ENCODE measurements at regions not wholly inside any gene's neighbourhood (a gene's known extent, or its start where the extent isn't known, plus 50 kb on each side); places are given as distances from the start of the nearest gene placed in this dataset.
A peak's percentile ranks its signal among the peaks of the same experiment; 100 is the strongest.

DNA sequence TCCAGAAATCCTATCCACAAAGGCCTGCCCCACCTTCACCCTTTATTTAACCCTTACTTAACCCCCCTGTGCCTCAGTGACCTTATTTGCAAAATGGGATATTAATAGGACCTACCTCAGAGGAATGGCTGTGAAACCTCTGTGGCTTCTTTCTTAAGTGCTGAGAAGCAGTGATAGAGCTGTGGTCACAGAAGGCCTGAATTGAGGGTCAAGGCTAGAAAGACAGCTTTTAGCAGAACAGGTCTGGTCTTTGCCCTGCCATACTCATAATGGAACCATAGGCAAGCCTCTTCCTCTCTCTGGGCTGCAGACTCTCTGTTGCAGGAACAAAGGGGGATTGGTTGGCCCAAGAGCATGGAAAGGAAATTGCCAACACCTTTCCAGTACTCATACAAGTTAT lies 63.5 kb upstream of the MAMLD1 start:
- no peak overlapping the region for H3K4me3 ChIP-seq
- H3K4me1 ChIP-seq: no peaks in the 10 kb centered on the region
- H3K27ac ChIP-seq: no peak overlapping the region
- intact Hi-C loops (cut with DNase I): no loop called here
- DNase-seq: no peak
- TF ChIP-seq POLR2A (IDR thresholded peaks at IDR 0.05): no peak
- TF ChIP-seq, protein P1, sequence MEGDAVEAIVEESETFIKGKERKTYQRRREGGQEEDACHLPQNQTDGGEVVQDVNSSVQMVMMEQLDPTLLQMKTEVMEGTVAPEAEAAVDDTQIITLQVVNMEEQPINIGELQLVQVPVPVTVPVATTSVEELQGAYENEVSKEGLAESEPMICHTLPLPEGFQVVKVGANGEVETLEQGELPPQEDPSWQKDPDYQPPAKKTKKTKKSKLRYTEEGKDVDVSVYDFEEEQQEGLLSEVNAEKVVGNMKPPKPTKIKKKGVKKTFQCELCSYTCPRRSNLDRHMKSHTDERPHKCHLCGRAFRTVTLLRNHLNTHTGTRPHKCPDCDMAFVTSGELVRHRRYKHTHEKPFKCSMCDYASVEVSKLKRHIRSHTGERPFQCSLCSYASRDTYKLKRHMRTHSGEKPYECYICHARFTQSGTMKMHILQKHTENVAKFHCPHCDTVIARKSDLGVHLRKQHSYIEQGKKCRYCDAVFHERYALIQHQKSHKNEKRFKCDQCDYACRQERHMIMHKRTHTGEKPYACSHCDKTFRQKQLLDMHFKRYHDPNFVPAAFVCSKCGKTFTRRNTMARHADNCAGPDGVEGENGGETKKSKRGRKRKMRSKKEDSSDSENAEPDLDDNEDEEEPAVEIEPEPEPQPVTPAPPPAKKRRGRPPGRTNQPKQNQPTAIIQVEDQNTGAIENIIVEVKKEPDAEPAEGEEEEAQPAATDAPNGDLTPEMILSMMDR (IDR thresholded peaks at IDR 0.05): no peak
- no peaks in the 10 kb centered on the region for H3K27me3 ChIP-seq
- H3K36me3 ChIP-seq: no peaks in the 10 kb centered on the region
- ATAC-seq: no peak
- H3K9me3 ChIP-seq: no peaks in the 10 kb centered on the region

DNA sequence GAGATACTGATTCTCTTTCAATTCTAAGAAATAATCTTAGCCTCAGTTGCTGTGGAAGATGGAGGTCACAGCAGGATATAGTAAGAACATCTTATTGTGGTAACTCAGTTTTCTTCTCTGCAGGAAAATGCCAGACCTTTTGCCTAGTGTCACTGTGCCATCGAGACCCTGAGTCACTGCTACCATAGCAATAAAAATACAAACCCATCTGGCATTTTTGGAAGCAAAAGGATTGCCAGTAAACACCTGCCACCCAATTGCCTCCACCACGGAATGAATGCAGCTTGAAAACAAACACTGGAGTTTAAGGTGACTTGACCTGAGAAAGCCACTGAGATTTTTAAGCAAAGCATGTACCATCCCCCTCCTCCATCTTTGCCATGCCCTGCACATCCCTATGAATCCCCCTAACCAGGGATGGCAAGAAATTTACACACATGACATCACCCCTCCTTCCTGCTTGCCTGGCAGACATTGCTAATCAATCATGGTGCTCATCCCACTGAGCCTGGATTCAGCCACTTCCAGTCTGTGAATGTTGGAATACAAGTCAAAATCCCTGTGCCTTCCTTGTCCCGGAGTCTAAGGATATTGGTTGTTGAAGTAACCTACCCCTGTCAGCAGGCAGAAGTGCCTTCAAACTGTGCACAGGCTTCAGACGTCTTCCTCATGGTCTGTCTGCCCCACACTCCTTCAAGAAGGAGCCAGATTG lies 59.6 kb upstream of the MAMLD1 start:
- no peak overlapping the region for H3K27ac ChIP-seq
- H3K4me3 ChIP-seq: no peak overlapping the region
- no peaks in the 10 kb centered on the region for H3K9me3 ChIP-seq
- no peaks in the 10 kb centered on the region for H3K4me1 ChIP-seq
- 31% methylated on average over 2 of the region's 4 CpGs for WGBS (ENCODE audit: insufficient coverage, low coverage, low lambda C conversion rate, missing lambda C conversion rate)
- TF ChIP-seq POLR2A (IDR thresholded peaks at IDR 0.05): no peak
- TF ChIP-seq, protein P1 (IDR thresholded peaks at IDR 0.05): no peak
- DNase-seq: no peak
- H3K36me3 ChIP-seq: no peaks in the 10 kb centered on the region
- intact Hi-C loops (cut with DNase I): no loop called here
- H3K27me3 ChIP-seq: no peaks in the 10 kb centered on the region
- no peak for ATAC-seq

DNA sequence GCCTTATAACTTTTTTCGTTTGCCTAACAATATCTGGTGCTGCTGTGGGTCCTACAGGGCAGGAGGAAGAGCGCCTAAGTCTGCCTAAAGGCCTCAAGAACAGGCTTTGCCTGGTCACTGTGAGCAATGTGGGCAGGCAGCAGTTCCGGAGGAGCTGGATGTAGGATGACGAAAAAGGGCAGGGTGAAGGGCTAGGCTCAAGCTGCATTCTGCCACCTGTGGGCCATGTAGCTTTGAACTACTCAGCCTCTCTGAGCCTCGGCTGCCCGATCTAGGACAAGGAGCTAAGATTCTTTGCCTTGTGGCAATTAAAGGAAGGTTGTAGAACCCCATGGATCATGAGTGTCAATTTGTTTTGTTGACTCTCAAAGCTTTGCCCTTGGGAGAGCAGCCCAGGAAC lies 57.1 kb upstream of the MAMLD1 start:
- WGBS (ENCODE audit: insufficient coverage, low coverage, low lambda C conversion rate, missing lambda C conversion rate): 73% methylated on average over 3 of the region's 6 CpGs
- Histone ChIP-seq H3K4me1 (no peaks in the 10 kb centered on the region), H3K27ac (no peak overlapping the region), H3K36me3 (no peaks in the 10 kb centered on the region), H3K27me3 (no peaks in the 10 kb centered on the region), H3K4me3 (no peak overlapping the region), H3K9me3 (no peaks in the 10 kb centered on the region)
- ATAC-seq (peak in 3 of 4 donors; percentile 20 to 41 (median 21)), DNase-seq (no peak)
- intact Hi-C loops (cut with DNase I): no loop called here
- TF ChIP-seq, protein P1 (IDR thresholded peaks at IDR 0.05): no peak
- no peak for TF ChIP-seq POLR2A (IDR thresholded peaks at IDR 0.05)

- no peak for DNase-seq
- WGBS (ENCODE audit: insufficient coverage, low coverage, low lambda C conversion rate, missing lambda C conversion rate): 67% methylated on average over 1 of the region's 4 CpGs
- ATAC-seq: no peak
- Histone ChIP-seq H3K36me3 (no peaks in the 10 kb centered on the region), H3K4me3 (no peak overlapping the region), H3K27me3 (no peaks in the 10 kb centered on the region), H3K4me1 (no peaks in the 10 kb centered on the region), H3K27ac (no peak overlapping the region), H3K9me3 (no peaks in the 10 kb centered on the region)
- intact Hi-C loops (cut with DNase I): no loop called here
- TF ChIP-seq POLR2A (IDR thresholded peaks at IDR 0.05): no peak
- TF ChIP-seq, protein P1 (IDR thresholded peaks at IDR 0.05): no peak
Observed at GRCh38 chrX:150308041-150308440, 55.1 kb upstream of the MAMLD1 start.

Data from right lobe of liver (tissue), 6 donors.